ENCODE measurements at regions not wholly inside any gene's neighbourhood (a gene's known extent, or its start where the extent isn't known, plus 50 kb on each side); places are given as distances from the start of the nearest gene placed in this dataset.

- Histone ChIP-seq H3K36me3 (no peaks in the 10 kb centered on the region), H3K4me1 (no peaks in the 10 kb centered on the region), H3K27me3 (no peaks in the 10 kb centered on the region), H3K4me3 (no peak overlapping the region), H3K9me3 (no peaks in the 10 kb centered on the region), H3K27ac (no peak overlapping the region)
- DNase-seq (ENCODE audit: low spot score in 2 of 2), result no peak
- intact Hi-C loops (cut with DNase I; ENCODE audit: low total_unique reads), result no loop called here
- no peak for TF ChIP-seq POLR2AphosphoS5 (IDR thresholded peaks at IDR 0.05)
- TF ChIP-seq CTCF (IDR thresholded peaks at IDR 0.05), result no peak
- TF ChIP-seq POLR2A (IDR thresholded peaks at IDR 0.05), result no peak
Observed at GRCh38 chr16:77070683-77071082, 120.3 kb upstream of the MON1B start.

DNA sequence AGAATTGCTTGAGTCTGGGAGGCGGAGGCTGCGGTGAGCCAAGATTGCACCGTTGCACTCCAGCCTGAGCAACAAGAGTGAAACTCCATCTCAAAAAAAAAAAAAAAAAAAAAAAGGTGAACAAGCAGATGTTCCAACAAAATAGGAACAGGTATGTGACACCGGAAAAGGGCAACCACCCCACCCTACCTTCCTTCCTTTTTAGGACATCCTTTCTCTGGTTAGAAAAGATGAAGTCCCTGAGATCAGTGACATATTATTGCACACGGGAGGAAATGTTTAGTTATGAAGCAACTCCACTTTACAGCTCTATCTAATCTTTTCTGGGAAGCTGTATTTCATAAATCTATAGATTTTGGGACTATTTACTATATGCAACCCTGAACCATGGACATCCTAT, 114.2 kb upstream of the MON1B start:
- TF ChIP-seq CTCF (IDR thresholded peaks at IDR 0.05), result no peak
- no peak for TF ChIP-seq POLR2AphosphoS5 (IDR thresholded peaks at IDR 0.05)
- no peak for TF ChIP-seq POLR2A (IDR thresholded peaks at IDR 0.05)
- Histone ChIP-seq H3K36me3 (no peaks in the 10 kb centered on the region), H3K27me3 (no peaks in the 10 kb centered on the region), H3K9me3 (no peaks in the 10 kb centered on the region), H3K27ac (no peak overlapping the region), H3K4me3 (no peak overlapping the region), H3K4me1 (no peaks in the 10 kb centered on the region)
- DNase-seq (ENCODE audit: low spot score in 2 of 2), result no peak
- intact Hi-C loops (cut with DNase I; ENCODE audit: low total_unique reads), result no loop called here

DNA sequence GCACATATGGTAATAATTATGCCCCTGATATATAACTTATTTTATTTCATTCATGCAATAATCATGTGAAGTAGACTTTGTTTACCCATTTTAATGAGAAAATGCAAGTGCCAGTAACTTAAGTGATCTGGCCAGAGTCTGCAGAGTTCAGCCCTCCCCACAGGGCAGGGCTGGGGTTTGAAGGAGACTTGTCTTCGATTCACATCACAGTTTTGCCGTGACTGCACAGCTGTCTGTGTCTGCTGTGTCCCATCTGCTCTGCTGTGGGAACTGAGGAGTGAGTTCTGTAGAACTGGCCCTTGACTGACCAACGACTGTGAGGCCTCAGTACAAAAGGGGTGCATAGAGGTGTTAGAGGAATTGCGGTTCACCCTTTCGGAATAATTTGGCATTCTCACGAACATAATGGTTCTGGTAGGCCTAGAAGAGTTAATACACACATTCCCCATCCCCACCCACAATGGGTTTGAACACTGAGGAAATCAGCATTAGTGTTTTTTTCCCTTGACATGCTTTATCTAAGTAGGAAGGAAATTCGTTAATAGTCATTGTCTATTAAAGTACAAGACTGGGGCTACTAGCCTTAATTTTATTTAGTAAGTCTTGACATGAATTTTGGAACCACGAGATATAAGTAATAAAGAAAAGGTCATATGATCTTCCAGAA, 113.6 kb upstream of the MON1B start:
- no peak overlapping the region for H3K4me3 ChIP-seq
- H3K36me3 ChIP-seq, result no peaks in the 10 kb centered on the region
- H3K4me1 ChIP-seq, result no peaks in the 10 kb centered on the region
- intact Hi-C loops (cut with DNase I; ENCODE audit: low total_unique reads), result no loop called here
- H3K9me3 ChIP-seq, result no peaks in the 10 kb centered on the region
- DNase-seq (ENCODE audit: low spot score in 2 of 2), result no peak
- TF ChIP-seq POLR2A (IDR thresholded peaks at IDR 0.05) (no peak), POLR2AphosphoS5 (IDR thresholded peaks at IDR 0.05) (no peak), CTCF (IDR thresholded peaks at IDR 0.05) (no peak)
- no peaks in the 10 kb centered on the region for H3K27me3 ChIP-seq
- no peak overlapping the region for H3K27ac ChIP-seq

GRCh38 chr16:77085981-77086380, 105.0 kb upstream of the MON1B start:
- H3K27me3 ChIP-seq, result no peaks in the 10 kb centered on the region
- TF ChIP-seq CTCF (IDR thresholded peaks at IDR 0.05) (no peak), POLR2AphosphoS5 (IDR thresholded peaks at IDR 0.05) (no peak), POLR2A (IDR thresholded peaks at IDR 0.05) (no peak)
- no peaks in the 10 kb centered on the region for H3K4me1 ChIP-seq
- H3K27ac ChIP-seq, result no peak overlapping the region
- no peaks in the 10 kb centered on the region for H3K36me3 ChIP-seq
- no peak overlapping the region for H3K4me3 ChIP-seq
- intact Hi-C loops (cut with DNase I; ENCODE audit: low total_unique reads), result no loop called here
- H3K9me3 ChIP-seq, result no peaks in the 10 kb centered on the region
- no peak for DNase-seq (ENCODE audit: low spot score in 2 of 2)

DNA sequence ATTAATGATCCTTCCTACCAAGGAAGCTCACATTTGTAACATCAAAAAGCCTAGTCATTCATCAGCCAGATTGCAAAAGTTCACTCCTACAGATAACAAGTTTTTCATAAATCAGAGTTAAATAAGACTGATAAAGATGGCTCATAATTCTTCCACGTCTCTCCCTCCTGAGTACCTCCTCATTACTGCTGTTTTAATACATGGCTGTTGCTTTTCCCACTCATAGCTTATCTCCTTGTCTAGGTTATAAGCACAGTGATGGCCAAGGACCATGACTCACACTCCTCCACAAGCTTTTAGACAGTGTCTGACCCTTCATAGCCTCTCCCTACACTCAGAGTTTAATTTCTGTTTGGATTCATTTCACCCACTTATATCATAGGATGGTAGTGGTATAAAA, 100.9 kb upstream of the MON1B start:
- intact Hi-C loops (cut with DNase I; ENCODE audit: low total_unique reads), result no loop called here
- Histone ChIP-seq H3K4me1 (no peaks in the 10 kb centered on the region), H3K27ac (no peak overlapping the region), H3K4me3 (no peak overlapping the region), H3K36me3 (no peaks in the 10 kb centered on the region), H3K27me3 (no peaks in the 10 kb centered on the region), H3K9me3 (no peaks in the 10 kb centered on the region)
- DNase-seq (ENCODE audit: low spot score in 2 of 2), result no peak
- TF ChIP-seq POLR2AphosphoS5 (IDR thresholded peaks at IDR 0.05) (no peak), POLR2A (IDR thresholded peaks at IDR 0.05) (no peak), CTCF (IDR thresholded peaks at IDR 0.05) (no peak)

Data from breast epithelium (tissue), 4 donors.